AG04450 (cell line): ENCODE measurements at regions not wholly inside any gene's neighbourhood (a gene's known extent, or its start where the extent isn't known, plus 50 kb on each side); places are given as distances from the start of the nearest gene placed in this dataset.

ENCODE experiments used
- CTCF ChIA-PET: fragments of 300-600, 350-600 bp; formaldehyde crosslinking; extraction: SDS; loops from one replicate; lab custom pipeline; 2022; ENCODE audit warnings: antibody characterized with exemption, inconsistent platforms; lab: Charles Lee
- POLR2A ChIA-PET: fragments of 350-600 bp; formaldehyde crosslinking; extraction: SDS; loops from one replicate; lab custom pipeline; 2021; ENCODE audit warnings: antibody characterized with exemption, inconsistent platforms; lab: Yijun Ruan, JAX
- DNase-seq: peaks from one replicate; pipeline ENCODE4 v3.0.0-alpha.2; 2011; ENCODE audit warnings: low read depth, low spot score
- H3K27ac ChIP-seq: one replicate; pipeline ENCODE4 v1.5.1; 2012; ENCODE audit warnings: low read depth, low read length, control low read depth
- H3K27me3 ChIP-seq: one replicate; pipeline ENCODE4 v1.6.0; 2012; ENCODE audit warnings: low read length; ENCODE audit not compliant: control insufficient read depth, insufficient read depth
- H3K4me3 ChIP-seq: 2 replicates; pipeline ENCODE4 v1.5.1; 2011; ENCODE audit warnings: mild to moderate bottlenecking, low read depth, low read length, control low read depth
- H3K9me3 ChIP-seq: 2 replicates; pipeline ENCODE4 v1.5.1; 2012; ENCODE audit warnings: low read length; ENCODE audit not compliant: control insufficient read depth, insufficient read depth
- CTCF ChIP-seq: IDR thresholded peaks from 2 replicates; pipeline ENCODE4 v1.5.1; 2011; ENCODE audit warnings: low read depth, low read length, control low read depth, inconsistent platforms

- Histone ChIP-seq H3K27me3 (no peaks in the 10 kb centered on the region), H3K9me3 (no peaks in the 10 kb centered on the region), H3K27ac (no peak overlapping the region), H3K4me3 (no peak overlapping the region)
- no peak for TF ChIP-seq CTCF
- ChIA-PET CTCF (no interaction called here), POLR2A (no interaction called here)
- DNase-seq, result no peak
Observed at GRCh38 chr6:125568609-125569008, 180.8 kb upstream of the HEY2 start.

- peaks cover 2% of the 10 kb centered on the region for H3K27me3 ChIP-seq
- H3K9me3 ChIP-seq, result no peaks in the 10 kb centered on the region
- H3K4me3 ChIP-seq, result no peak overlapping the region
- no peak overlapping the region for H3K27ac ChIP-seq
- no peak for DNase-seq
- ChIA-PET CTCF (interaction anchor here (1.2 kb wide), 1 partner anchor 23 kb away, joined by 3 read pairs; no protein-coding TSS in a partner anchor), POLR2A (no interaction called here)
- no peak for TF ChIP-seq CTCF
Observed at GRCh38 chr6:125570526-125570925, 178.9 kb upstream of the HEY2 start.

GRCh38 chr6:125571207-125571755 lies 178.2 kb upstream of the HEY2 start:
- H3K4me3 ChIP-seq, result no peak overlapping the region
- DNase-seq, result no peak
- ChIA-PET CTCF (interaction anchor here (1.2 kb wide), 1 partner anchor 24 kb away, joined by 3 read pairs; no protein-coding TSS in a partner anchor), POLR2A (no interaction called here)
- no peak overlapping the region for H3K27ac ChIP-seq
- H3K27me3 ChIP-seq, result peaks cover 2% of the 10 kb centered on the region
- no peaks in the 10 kb centered on the region for H3K9me3 ChIP-seq
- TF ChIP-seq CTCF, result no peak

- DNase-seq, result no peak
- Histone ChIP-seq H3K27ac (no peak overlapping the region), H3K9me3 (no peaks in the 10 kb centered on the region), H3K27me3 (peaks cover 2% of the 10 kb centered on the region), H3K4me3 (no peak overlapping the region)
- no peak for TF ChIP-seq CTCF
- ChIA-PET POLR2A (no interaction called here), CTCF (no interaction called here)
Observed at GRCh38 chr6:125574604-125575003, 174.8 kb upstream of the HEY2 start.

GRCh38 chr6:125577124-125577662 lies 172.2 kb upstream of the HEY2 start:
- no peak for TF ChIP-seq CTCF
- POLR2A ChIA-PET, result no interaction called here
- H3K4me3 ChIP-seq, result no peak overlapping the region
- CTCF ChIA-PET, result no interaction called here
- H3K27ac ChIP-seq, result no peak overlapping the region
- H3K27me3 ChIP-seq, result peaks cover 2% of the 10 kb centered on the region
- DNase-seq, result no peak
- H3K9me3 ChIP-seq, result no peaks in the 10 kb centered on the region
